Sigmoid colon (tissue), 6 donors: ENCODE measurements at regions not wholly inside any gene's neighbourhood (a gene's known extent, or its start where the extent isn't known, plus 50 kb on each side); places are given as distances from the start of the nearest gene placed in this dataset.

Experiments used
- DNase-seq: peaks from one replicate; pipeline ENCODE4 v3.0.0-alpha.2; 2019
- H3K27ac ChIP-seq, 4 donors: fragments of 200-600 bp; sonication (generic); one replicate each; pipeline ENCODE4 v1.5.1; 2016 to 2019; ENCODE audit warnings: mild to moderate bottlenecking in 1 of 4
- H3K27me3 ChIP-seq, 3 donors: fragments of 200-600 bp; sonication (generic); one replicate each; pipeline ENCODE4 v1.5.1; 2019; ENCODE audit warnings: mild to moderate bottlenecking in 1 of 3
- H3K36me3 ChIP-seq, 4 donors: fragments of 200-600 bp; sonication (generic); one replicate each; pipeline ENCODE4 v1.5.1; 2016 to 2019
- H3K4me1 ChIP-seq, 4 donors: fragments of 200-600 bp; sonication (generic); one replicate each; pipeline ENCODE4 v1.5.1; 2017 to 2019
- H3K4me3 ChIP-seq, 4 donors: fragments of 200-600 bp; sonication (generic); one replicate each; pipeline ENCODE4 v1.5.1; 2017 to 2019; ENCODE audit warnings: mild to moderate bottlenecking in 2 of 4, moderate library complexity in 1 of 4
- H3K9me3 ChIP-seq, 4 donors: fragments of 200-600 bp in 3 of 4; sonication (generic) in 3 of 4; one replicate each; pipeline versions ENCODE4 v1.5.1 to v1.6.1; 2013 to 2019
- CTCF ChIP-seq, 4 experiments: fragments of 450-650 bp in 3 of 4; fragments of 200-600 bp in 1 of 4; IDR thresholded peaks; one replicate each; pipeline ENCODE4 v1.5.1; 2016 to 2019; ENCODE audit warnings: antibody characterized with exemption in 4 of 4, mild to moderate bottlenecking in 3 of 4, moderate library complexity in 2 of 4
- EP300 ChIP-seq, 4 donors: sonication (generic); formaldehyde crosslinking; IDR thresholded peaks; one replicate each; pipeline ENCODE4 v1.6.1; 2017; ENCODE audit warnings: antibody characterized with exemption in 4 of 4
- POLR2A ChIP-seq, 2 donors: fragments of 450-650 bp; IDR thresholded peaks; one replicate each; pipeline ENCODE4 v1.6.1; 2016; ENCODE audit warnings: antibody characterized with exemption in 2 of 2, mild to moderate bottlenecking in 2 of 2, moderate library complexity in 2 of 2
- POLR2AphosphoS5 ChIP-seq, 4 donors: sonication (generic); formaldehyde crosslinking; IDR thresholded peaks; one replicate each; pipeline ENCODE4 v1.6.1; 2017; ENCODE audit warnings: antibody characterized with exemption in 4 of 4
- WGBS, 2 donors: extraction: QIAGEN DNeasy Blood & Tissue Kit; methylation state at CpG; one replicate each; pipeline ENCODE4 v1.1.7; 2013; 5-methylcytosine and 5-hydroxymethylcytosine counted together
- intact Hi-C: fragments of 100-400 bp; cut with DNase I; formaldehyde crosslinking; loops from one replicate; pipeline ENCODE4 v1.15.1; 2023
- donor health status: healthy with polysubstance abuse.
- donor health status: healthy.

GRCh38 chr15:46322753-46323152, 687.9 kb downstream of the SQOR start:
- no peaks in the 10 kb centered on the region for H3K36me3 ChIP-seq
- no peaks in the 10 kb centered on the region for H3K4me1 ChIP-seq
- no peak overlapping the region for H3K4me3 ChIP-seq
- WGBS, 2 donors = 87 to 90% methylated on average over 3 of the region's 3 CpGs
- no peaks in the 10 kb centered on the region for H3K27me3 ChIP-seq
- intact Hi-C loops = no loop called here
- TF ChIP-seq CTCF (IDR thresholded peaks at IDR 0.05) = no peak
- no peak for TF ChIP-seq POLR2A (IDR thresholded peaks at IDR 0.05)
- no peak for TF ChIP-seq EP300 (IDR thresholded peaks at IDR 0.05)
- TF ChIP-seq POLR2AphosphoS5 (IDR thresholded peaks at IDR 0.05) = no peak
- no peak overlapping the region for H3K27ac ChIP-seq
- H3K9me3 ChIP-seq = no peaks in the 10 kb centered on the region
- DNase-seq = no peak

GRCh38 chr15:46326173-46326572, 691.3 kb downstream of the SQOR start:
- no peak for DNase-seq
- Histone ChIP-seq H3K36me3 (no peaks in the 10 kb centered on the region), H3K4me1 (no peaks in the 10 kb centered on the region), H3K9me3 (no peaks in the 10 kb centered on the region), H3K27me3 (no peaks in the 10 kb centered on the region), H3K4me3 (no peak overlapping the region), H3K27ac (no peak overlapping the region)
- TF ChIP-seq CTCF (IDR thresholded peaks at IDR 0.05) (no peak), EP300 (IDR thresholded peaks at IDR 0.05) (no peak)
- intact Hi-C loops = no loop called here

GRCh38 chr15:46328821-46329220, 694.0 kb downstream of the SQOR start:
- H3K36me3 ChIP-seq = no peaks in the 10 kb centered on the region
- H3K27ac ChIP-seq = no peak overlapping the region
- intact Hi-C loops = no loop called here
- no peak for TF ChIP-seq POLR2AphosphoS5 (IDR thresholded peaks at IDR 0.05)
- no peak for TF ChIP-seq EP300 (IDR thresholded peaks at IDR 0.05)
- no peak for TF ChIP-seq CTCF (IDR thresholded peaks at IDR 0.05)
- no peak for TF ChIP-seq POLR2A (IDR thresholded peaks at IDR 0.05)
- H3K4me1 ChIP-seq = no peaks in the 10 kb centered on the region
- no peaks in the 10 kb centered on the region for H3K9me3 ChIP-seq
- DNase-seq = no peak
- H3K27me3 ChIP-seq = no peaks in the 10 kb centered on the region
- no peak overlapping the region for H3K4me3 ChIP-seq
- WGBS, 2 donors = 93 to 98% methylated on average over 1 of the region's 1 CpG

GRCh38 chr15:46329876-46330275, 695.0 kb downstream of the SQOR start:
- intact Hi-C loops = no loop called here
- 84 to 95% methylated on average over 1 of the region's 1 CpG for WGBS, 2 donors
- Histone ChIP-seq H3K27me3 (no peaks in the 10 kb centered on the region), H3K9me3 (no peaks in the 10 kb centered on the region), H3K36me3 (no peaks in the 10 kb centered on the region), H3K27ac (no peak overlapping the region), H3K4me3 (no peak overlapping the region), H3K4me1 (no peaks in the 10 kb centered on the region)
- TF ChIP-seq CTCF (IDR thresholded peaks at IDR 0.05) (no peak), POLR2A (IDR thresholded peaks at IDR 0.05) (no peak), EP300 (IDR thresholded peaks at IDR 0.05) (no peak), POLR2AphosphoS5 (IDR thresholded peaks at IDR 0.05) (no peak)
- DNase-seq = no peak

GRCh38 chr15:46331546-46331945, 696.7 kb downstream of the SQOR start:
- DNase-seq = no peak
- Histone ChIP-seq H3K36me3 (no peaks in the 10 kb centered on the region), H3K4me3 (no peak overlapping the region), H3K4me1 (no peaks in the 10 kb centered on the region), H3K9me3 (no peaks in the 10 kb centered on the region), H3K27me3 (no peaks in the 10 kb centered on the region), H3K27ac (no peak overlapping the region)
- intact Hi-C loops = no loop called here
- no peak for TF ChIP-seq POLR2A (IDR thresholded peaks at IDR 0.05)
- TF ChIP-seq POLR2AphosphoS5 (IDR thresholded peaks at IDR 0.05) = no peak
- no peak for TF ChIP-seq EP300 (IDR thresholded peaks at IDR 0.05)
- no peak for TF ChIP-seq CTCF (IDR thresholded peaks at IDR 0.05)
